C4-2B (cell line): ENCODE measurements at regions not wholly inside any gene's neighbourhood (a gene's known extent, or its start where the extent isn't known, plus 50 kb on each side); places are given as distances from the start of the nearest gene placed in this dataset.

Experiments used
- ZFX ChIP-seq: fragments of 450-650 bp; IDR thresholded peaks from 2 replicates; pipeline ENCODE4 v1.6.1; 2017
- TF ChIP-seq, protein P1 (sequence below): fragments of 450-650 bp; conservative IDR thresholded peaks from 2 replicates; pipeline ENCODE4 v1.5.1; 2017; ENCODE audit warnings: mild to moderate bottlenecking

GRCh38 chr9:90300611-90301276 is 341.9 kb downstream of the DIRAS2 start:
- TF ChIP-seq, protein P1, sequence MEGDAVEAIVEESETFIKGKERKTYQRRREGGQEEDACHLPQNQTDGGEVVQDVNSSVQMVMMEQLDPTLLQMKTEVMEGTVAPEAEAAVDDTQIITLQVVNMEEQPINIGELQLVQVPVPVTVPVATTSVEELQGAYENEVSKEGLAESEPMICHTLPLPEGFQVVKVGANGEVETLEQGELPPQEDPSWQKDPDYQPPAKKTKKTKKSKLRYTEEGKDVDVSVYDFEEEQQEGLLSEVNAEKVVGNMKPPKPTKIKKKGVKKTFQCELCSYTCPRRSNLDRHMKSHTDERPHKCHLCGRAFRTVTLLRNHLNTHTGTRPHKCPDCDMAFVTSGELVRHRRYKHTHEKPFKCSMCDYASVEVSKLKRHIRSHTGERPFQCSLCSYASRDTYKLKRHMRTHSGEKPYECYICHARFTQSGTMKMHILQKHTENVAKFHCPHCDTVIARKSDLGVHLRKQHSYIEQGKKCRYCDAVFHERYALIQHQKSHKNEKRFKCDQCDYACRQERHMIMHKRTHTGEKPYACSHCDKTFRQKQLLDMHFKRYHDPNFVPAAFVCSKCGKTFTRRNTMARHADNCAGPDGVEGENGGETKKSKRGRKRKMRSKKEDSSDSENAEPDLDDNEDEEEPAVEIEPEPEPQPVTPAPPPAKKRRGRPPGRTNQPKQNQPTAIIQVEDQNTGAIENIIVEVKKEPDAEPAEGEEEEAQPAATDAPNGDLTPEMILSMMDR, result no peak
- TF ChIP-seq ZFX, result no peak
